Neural crest cell (in vitro differentiated cells): ENCODE measurements at regions not wholly inside any gene's neighbourhood (a gene's known extent, or its start where the extent isn't known, plus 50 kb on each side); places are given as distances from the start of the nearest gene placed in this dataset.

Experiments used
- DNase-seq: peaks from one replicate; pipeline ENCODE4 v3.0.0; 2021; ENCODE audit warnings: low read depth, mixed read lengths, low spot score
- H3K27ac Mint-ChIP-seq: one replicate; pipeline ENCODE4 v1.8.0; 2021; ENCODE audit warnings: mild to moderate bottlenecking, mixed read lengths; ENCODE audit not compliant: unreplicated experiment
- H3K27me3 Mint-ChIP-seq: 2 replicates; pipeline ENCODE4 v1.8.0; 2021; ENCODE audit warnings: low read depth, mild to moderate bottlenecking, mixed read lengths
- H3K36me3 Mint-ChIP-seq: 2 replicates; pipeline ENCODE4 v1.8.0; 2021; ENCODE audit warnings: low read depth, mild to moderate bottlenecking, mixed read lengths
- H3K4me1 Mint-ChIP-seq: 2 replicates; pipeline ENCODE4 v1.8.0; 2021; ENCODE audit warnings: mixed read lengths
- H3K4me3 Mint-ChIP-seq: one replicate; pipeline ENCODE4 v1.8.0; 2021; ENCODE audit warnings: mild to moderate bottlenecking, mixed read lengths
- H3K9me3 Mint-ChIP-seq: 2 replicates; pipeline ENCODE4 v1.8.0; 2021; ENCODE audit warnings: mixed read lengths
- TF ChIP-seq, protein P1 (sequence below): fragments of 200-600 bp; sonication (generic); conservative IDR thresholded peaks from 2 replicates; pipeline ENCODE4 v1.5.0; 2021; ENCODE audit warnings: antibody characterized with exemption, mild to moderate bottlenecking

GRCh38 chr6:149218915-149219314 lies 98.6 kb upstream of the TAB2 start:
- no peak for DNase-seq
- H3K9me3 Mint-ChIP-seq: no peaks in the 10 kb centered on the region
- TF ChIP-seq, protein P1, sequence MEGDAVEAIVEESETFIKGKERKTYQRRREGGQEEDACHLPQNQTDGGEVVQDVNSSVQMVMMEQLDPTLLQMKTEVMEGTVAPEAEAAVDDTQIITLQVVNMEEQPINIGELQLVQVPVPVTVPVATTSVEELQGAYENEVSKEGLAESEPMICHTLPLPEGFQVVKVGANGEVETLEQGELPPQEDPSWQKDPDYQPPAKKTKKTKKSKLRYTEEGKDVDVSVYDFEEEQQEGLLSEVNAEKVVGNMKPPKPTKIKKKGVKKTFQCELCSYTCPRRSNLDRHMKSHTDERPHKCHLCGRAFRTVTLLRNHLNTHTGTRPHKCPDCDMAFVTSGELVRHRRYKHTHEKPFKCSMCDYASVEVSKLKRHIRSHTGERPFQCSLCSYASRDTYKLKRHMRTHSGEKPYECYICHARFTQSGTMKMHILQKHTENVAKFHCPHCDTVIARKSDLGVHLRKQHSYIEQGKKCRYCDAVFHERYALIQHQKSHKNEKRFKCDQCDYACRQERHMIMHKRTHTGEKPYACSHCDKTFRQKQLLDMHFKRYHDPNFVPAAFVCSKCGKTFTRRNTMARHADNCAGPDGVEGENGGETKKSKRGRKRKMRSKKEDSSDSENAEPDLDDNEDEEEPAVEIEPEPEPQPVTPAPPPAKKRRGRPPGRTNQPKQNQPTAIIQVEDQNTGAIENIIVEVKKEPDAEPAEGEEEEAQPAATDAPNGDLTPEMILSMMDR: no peak
- peaks cover 10% of the 10 kb centered on the region for H3K4me1 Mint-ChIP-seq
- H3K4me3 Mint-ChIP-seq: no peak overlapping the region
- H3K36me3 Mint-ChIP-seq: no peaks in the 10 kb centered on the region
- H3K27ac Mint-ChIP-seq: no peak overlapping the region
- no peaks in the 10 kb centered on the region for H3K27me3 Mint-ChIP-seq

GRCh38 chr6:149220882-149221773 lies 96.4 kb upstream of the TAB2 start:
- no peak for DNase-seq
- H3K4me1 Mint-ChIP-seq: peaks cover 23% of the 10 kb centered on the region
- TF ChIP-seq, protein P1: no peak
- H3K27ac Mint-ChIP-seq: no peak overlapping the region
- no peaks in the 10 kb centered on the region for H3K27me3 Mint-ChIP-seq
- no peaks in the 10 kb centered on the region for H3K9me3 Mint-ChIP-seq
- H3K4me3 Mint-ChIP-seq: no peak overlapping the region
- no peaks in the 10 kb centered on the region for H3K36me3 Mint-ChIP-seq

DNA sequence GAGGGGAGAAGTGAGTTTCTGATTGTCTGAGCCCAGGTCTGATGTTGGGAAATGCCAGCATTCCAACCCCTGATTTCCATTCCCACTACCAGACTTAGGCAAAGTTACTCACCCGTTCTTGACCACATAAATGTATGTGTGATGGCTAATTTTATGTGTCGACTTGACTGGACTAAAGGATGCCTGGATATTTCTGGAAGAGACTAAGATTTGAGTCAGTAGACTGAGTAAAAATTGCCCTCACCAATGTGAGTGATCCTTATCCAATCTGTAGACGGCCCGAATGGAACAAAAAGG lies 95.8 kb upstream of the TAB2 start:
- DNase-seq: no peak
- TF ChIP-seq, protein P1: no peak
- H3K9me3 Mint-ChIP-seq: no peaks in the 10 kb centered on the region
- H3K36me3 Mint-ChIP-seq: no peaks in the 10 kb centered on the region
- H3K4me1 Mint-ChIP-seq: peaks cover 28% of the 10 kb centered on the region
- no peaks in the 10 kb centered on the region for H3K27me3 Mint-ChIP-seq
- no peak overlapping the region for H3K27ac Mint-ChIP-seq
- no peak overlapping the region for H3K4me3 Mint-ChIP-seq

DNA sequence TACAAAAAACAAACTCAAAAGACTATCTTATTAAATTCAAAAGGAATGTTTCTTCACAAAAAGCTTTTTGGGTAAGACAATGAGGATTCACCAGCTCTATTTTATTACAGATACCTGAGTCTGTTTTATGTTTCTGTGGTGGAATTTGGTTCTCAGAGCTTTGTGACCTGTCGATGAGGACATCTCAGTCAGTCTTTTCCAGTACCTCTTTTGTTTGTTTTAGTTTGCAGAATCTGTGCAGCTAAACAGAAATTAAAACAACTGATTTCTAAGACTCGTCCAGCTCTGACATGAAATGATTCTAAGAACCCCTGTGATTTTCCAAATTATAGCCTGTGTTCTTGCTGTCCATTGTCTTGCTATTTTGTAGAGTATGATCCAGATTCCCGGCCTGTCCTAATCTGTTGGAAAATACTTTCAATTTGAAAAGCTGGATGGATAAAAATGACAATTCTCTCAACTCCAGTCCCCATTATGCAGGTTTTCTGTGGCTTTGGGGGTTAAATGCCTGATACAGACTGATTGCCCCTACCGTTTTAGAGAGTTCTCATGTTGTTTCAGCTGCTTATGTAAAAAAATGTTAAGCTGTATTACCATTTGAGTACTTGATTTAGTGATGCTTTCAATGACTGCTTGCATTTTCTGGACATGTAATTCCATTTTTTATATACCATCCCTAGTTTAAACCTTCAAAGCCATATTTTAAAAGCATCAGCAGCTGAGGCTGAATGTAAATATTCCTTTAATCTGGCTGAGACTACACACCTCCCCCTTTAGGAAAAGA lies 94.2 kb upstream of the TAB2 start:
- Mint-ChIP-seq H3K4me1 (peaks cover 25% of the 10 kb centered on the region), H3K27me3 (no peaks in the 10 kb centered on the region), H3K4me3 (no peak overlapping the region), H3K9me3 (no peaks in the 10 kb centered on the region), H3K27ac (no peak overlapping the region), H3K36me3 (no peaks in the 10 kb centered on the region)
- DNase-seq: no peak
- TF ChIP-seq, protein P1: no peak

DNA sequence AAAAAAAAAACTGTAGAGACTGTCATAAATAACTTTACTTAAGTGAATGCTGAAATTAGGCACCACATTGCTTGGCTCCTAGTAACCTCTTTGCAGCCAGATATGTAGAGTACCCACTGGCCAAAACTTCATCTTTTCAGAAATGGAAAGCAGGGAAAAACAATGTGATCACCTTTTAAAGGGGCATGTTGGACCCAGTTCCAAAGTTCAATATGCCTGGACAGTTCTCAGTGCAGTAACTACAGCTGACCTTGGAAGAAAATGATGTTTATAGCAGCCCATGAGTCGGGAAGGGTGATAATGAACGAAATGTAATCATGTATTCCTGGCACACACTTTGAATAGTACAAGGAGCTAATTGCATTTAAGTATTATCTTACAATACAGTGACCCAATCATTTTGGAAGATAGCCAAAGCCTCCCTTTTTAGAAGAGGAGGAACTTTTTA lies 93.6 kb upstream of the TAB2 start:
- no peaks in the 10 kb centered on the region for H3K27me3 Mint-ChIP-seq
- no peaks in the 10 kb centered on the region for H3K9me3 Mint-ChIP-seq
- no peak overlapping the region for H3K27ac Mint-ChIP-seq
- H3K4me3 Mint-ChIP-seq: no peak overlapping the region
- H3K4me1 Mint-ChIP-seq: peaks cover 25% of the 10 kb centered on the region
- no peak for DNase-seq
- TF ChIP-seq, protein P1: no peak
- H3K36me3 Mint-ChIP-seq: no peaks in the 10 kb centered on the region
